GM23338 (cell line): ENCODE measurements at regions not wholly inside any gene's neighbourhood (a gene's known extent, or its start where the extent isn't known, plus 50 kb on each side); places are given as distances from the start of the nearest gene placed in this dataset.

Source experiments
- ATAC-seq: fragments of 200-7000 bp; cut with Tn5 transposase; 3 replicates; pipeline ENCODE4 v1.9.1; 2020
- DNase-seq: peaks from one replicate; pipeline ENCODE4 v3.0.0-alpha.2; 2015; ENCODE audit warnings: low spot score
- H2AFZ ChIP-seq: fragments of 200-600 bp; sonication (generic); 2 replicates; pipeline ENCODE4 v1.8.0; 2016; ENCODE audit warnings: antibody characterized with exemption, mild to moderate bottlenecking, moderate library complexity
- H3F3A ChIP-seq: fragments of 200-600 bp; sonication (generic); replicated peaks from 2 replicates; pipeline ENCODE4 v1.8.0; 2017; ENCODE audit warnings: antibody characterized with exemption, mixed run types, low read depth
- H3K27ac ChIP-seq: fragments of 200-600 bp; sonication (generic); 2 replicates; pipeline ENCODE4 v1.6.1; 2016; ENCODE audit warnings: low read depth
- H3K27me3 ChIP-seq: fragments of 200-600 bp; sonication (generic); 2 replicates; pipeline ENCODE4 v1.8.0; 2016; ENCODE audit warnings: mild to moderate bottlenecking, mixed run types, moderate library complexity; ENCODE audit not compliant: insufficient read depth
- H3K36me3 ChIP-seq: fragments of 200-600 bp; sonication (generic); 2 replicates; pipeline ENCODE4 v1.8.0; 2016; ENCODE audit warnings: mild to moderate bottlenecking; ENCODE audit not compliant: insufficient read depth
- H3K4me1 ChIP-seq: fragments of 200-600 bp; sonication (generic); 2 replicates; pipeline ENCODE4 v1.8.0; 2016; ENCODE audit warnings: mild to moderate bottlenecking, moderate library complexity; ENCODE audit not compliant: insufficient read depth
- H3K4me2 ChIP-seq: fragments of 200-600 bp; sonication (generic); 2 replicates; pipeline ENCODE4 v1.7.1; 2017; ENCODE audit warnings: mixed run types
- H3K4me3 ChIP-seq: fragments of 200-600 bp; sonication (generic); 2 replicates; pipeline ENCODE4 v1.6.1; 2016; ENCODE audit warnings: mixed run types
- H3K79me2 ChIP-seq: fragments of 200-600 bp; sonication (generic); replicated peaks from 2 replicates; pipeline ENCODE4 v1.8.0; 2017; ENCODE audit warnings: mild to moderate bottlenecking; ENCODE audit not compliant: insufficient read depth
- H3K9me2 ChIP-seq: fragments of 200-600 bp; sonication (generic); 2 replicates; pipeline ENCODE4 v1.8.0; 2017; ENCODE audit not compliant: insufficient read depth
- H4K20me1 ChIP-seq: fragments of 200-600 bp; sonication (generic); replicated peaks from 2 replicates; pipeline ENCODE4 v1.8.0; 2017; ENCODE audit warnings: mild to moderate bottlenecking; ENCODE audit not compliant: insufficient read depth
- H3K27ac Mint-ChIP-seq: 2 replicates; pipeline ENCODE4 v1.8.0; 2020; ENCODE audit warnings: inconsistent platforms, mild to moderate bottlenecking, moderate library complexity, mixed read lengths
- H3K27me3 Mint-ChIP-seq: 3 replicates; pipeline ENCODE4 v1.8.0; 2022; ENCODE audit warnings: low read depth, mild to moderate bottlenecking, moderate library complexity, mixed read lengths, inconsistent platforms; ENCODE audit not compliant: insufficient read depth, poor library complexity
- H3K36me3 Mint-ChIP-seq: 3 replicates; pipeline ENCODE4 v1.8.0; 2021; ENCODE audit warnings: low read depth, mild to moderate bottlenecking, inconsistent platforms, moderate library complexity, mixed read lengths
- H3K4me1 Mint-ChIP-seq: 3 replicates; pipeline ENCODE4 v1.8.0; 2020; ENCODE audit warnings: mild to moderate bottlenecking, inconsistent platforms, mixed read lengths
- H3K4me3 Mint-ChIP-seq: 3 replicates; pipeline ENCODE4 v1.8.0; 2021; ENCODE audit warnings: moderate library complexity, mild to moderate bottlenecking, inconsistent platforms, mixed read lengths
- H3K9me3 Mint-ChIP-seq: 3 replicates; pipeline ENCODE4 v1.8.0; 2020; ENCODE audit warnings: moderate library complexity, mild to moderate bottlenecking, inconsistent platforms, mixed read lengths
- CREB1 ChIP-seq: fragments of 250-450 bp; sonication (Bioruptor Pico); IDR thresholded peaks from 2 replicates; pipeline ENCODE4 v1.5.0; 2020; ENCODE audit warnings: low read depth, mild to moderate bottlenecking, moderate library complexity
- CTCF ChIP-seq, 2 experiments: fragments of 200-600 bp in 1 of 2; sonication (generic) in 1 of 2; conservative IDR thresholded peaks; 2 replicates each; pipeline versions ENCODE4 v1.5.1 to v1.6.1; 2016 to 2017; ENCODE audit warnings: antibody characterized with exemption in 2 of 2, low read depth in 2 of 2, mild to moderate bottlenecking in 2 of 2, moderate library complexity in 1 of 2
- ETS1 ChIP-seq: IDR thresholded peaks from 2 replicates; pipeline ENCODE4 v1.6.1; 2016; ENCODE audit warnings: antibody characterized with exemption
- EZH2 ChIP-seq: fragments of 200-600 bp; sonication (generic); IDR thresholded peaks from one replicate; pipeline ENCODE4 v1.8.0; 2017; ENCODE audit warnings: antibody characterized with exemption, mild to moderate bottlenecking, low read depth; ENCODE audit not compliant: unreplicated experiment
- NANOG ChIP-seq: IDR thresholded peaks from 2 replicates; pipeline ENCODE4 v1.6.1; 2016; ENCODE audit warnings: antibody characterized with exemption, borderline replicate concordance
- STAT1 ChIP-seq: IDR thresholded peaks from one replicate; pipeline ENCODE4 v1.6.1; 2016; ENCODE audit warnings: antibody characterized with exemption; ENCODE audit not compliant: unreplicated experiment
- ZNF462 ChIP-seq: fragments of 250-450 bp; sonication (Bioruptor Pico); IDR thresholded peaks from 2 replicates; pipeline ENCODE4 v1.5.0; 2020; ENCODE audit warnings: mild to moderate bottlenecking, moderate library complexity

GRCh38 chr4:78667764-78668163, 108.4 kb upstream of the BMP2K start:
- Histone ChIP-seq H3K4me1 (peaks cover 11% of the 10 kb centered on the region), H3K4me2 (no peak overlapping the region), H3K36me3 (no peaks in the 10 kb centered on the region), H3K4me3 (no peak overlapping the region), H3K27me3 (no peaks in the 10 kb centered on the region), H3K9me2 (peaks cover 11% of the 10 kb centered on the region), H4K20me1 (no peaks in the 10 kb centered on the region), H3F3A (no peaks in the 10 kb centered on the region), H3K79me2 (no peaks in the 10 kb centered on the region), H3K27ac (no peak overlapping the region), H2AFZ (no peak overlapping the region)
- peaks cover 3% of the 10 kb centered on the region for H3K27me3 Mint-ChIP-seq
- ATAC-seq (no peak), DNase-seq (no peak)
- no peak for TF ChIP-seq CREB1 (CRISPR knock-in tag)
- no peak for TF ChIP-seq ZNF462 (CRISPR knock-in tag)
- no peak for TF ChIP-seq ETS1
- no peak for TF ChIP-seq STAT1
- TF ChIP-seq NANOG, result no peak
- H3K9me3 Mint-ChIP-seq, result no peaks in the 10 kb centered on the region
- no peak overlapping the region for H3K27ac Mint-ChIP-seq
- H3K36me3 Mint-ChIP-seq, result no peaks in the 10 kb centered on the region
- H3K4me1 Mint-ChIP-seq, result peaks cover 20% of the 10 kb centered on the region
- no peak overlapping the region for H3K4me3 Mint-ChIP-seq

GRCh38 chr4:78669453-78669852, 106.7 kb upstream of the BMP2K start:
- Histone ChIP-seq H3K4me3 (no peak overlapping the region), H4K20me1 (no peaks in the 10 kb centered on the region), H3K4me1 (peaks cover 4% of the 10 kb centered on the region; the same call in 1 of the 2 replicates), H3K27me3 (no peaks in the 10 kb centered on the region), H3K79me2 (no peaks in the 10 kb centered on the region), H3K27ac (no peak overlapping the region), H3K9me2 (peaks cover 11% of the 10 kb centered on the region), H3K4me2 (no peak overlapping the region), H3K36me3 (no peaks in the 10 kb centered on the region), H2AFZ (no peak overlapping the region), H3F3A (no peaks in the 10 kb centered on the region)
- DNase-seq (peak; percentile 51), ATAC-seq (peak; percentile 61)
- Mint-ChIP-seq H3K4me3 (no peak overlapping the region), H3K36me3 (no peaks in the 10 kb centered on the region), H3K4me1 (peaks cover 8% of the 10 kb centered on the region), H3K9me3 (no peaks in the 10 kb centered on the region), H3K27me3 (peaks cover 4% of the 10 kb centered on the region), H3K27ac (no peak overlapping the region)
- TF ChIP-seq CTCF (conservative IDR thresholded peaks at IDR 0.05; ENCODE audit: low read depth in 2 of 2) (peak; percentile 27 to 42; a peak in 3 of 4 replicates), EZH2 (no peak)
